ENCODE measurements at regions not wholly inside any gene's neighbourhood (a gene's known extent, or its start where the extent isn't known, plus 50 kb on each side); places are given as distances from the start of the nearest gene placed in this dataset.

DNA sequence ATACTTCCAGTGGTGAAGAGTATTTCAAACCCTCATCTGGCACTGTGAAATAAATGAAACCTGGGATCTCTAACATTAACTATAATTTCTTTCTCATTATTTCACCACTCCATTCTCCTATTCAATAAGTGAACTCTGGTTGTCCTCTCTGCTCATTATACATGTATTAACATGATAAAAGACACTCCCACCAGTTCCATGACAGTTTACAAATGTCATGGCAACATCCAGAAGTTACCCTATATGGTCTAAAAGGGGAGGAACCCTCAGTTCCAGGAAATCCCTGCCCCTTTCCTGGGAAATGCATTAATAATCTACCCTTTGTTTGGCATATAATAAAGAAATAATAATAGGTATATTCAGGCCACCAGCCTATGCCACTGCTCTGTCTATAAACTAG lies 62.7 kb upstream of the BRINP3 start:
- H3K9me3 ChIP-seq (ENCODE audit: control insufficient read depth, insufficient read depth, low read depth, low read length) = no peaks in the 10 kb centered on the region
- no peaks in the 10 kb centered on the region for H3K4me1 ChIP-seq (ENCODE audit: control insufficient read depth, extremely low read depth, insufficient read depth, low read length)
- no peak overlapping the region for H3K4me2 ChIP-seq (ENCODE audit: extremely low read depth, insufficient read depth, low read length)
- no peak overlapping the region for H3K27ac ChIP-seq (ENCODE audit: insufficient read depth, low read length)
- H3K27me3 ChIP-seq (ENCODE audit: control insufficient read depth, insufficient read depth, low read length) = no peaks in the 10 kb centered on the region
- H3K36me3 ChIP-seq (ENCODE audit: control insufficient read depth, insufficient read depth, low read length) = no peaks in the 10 kb centered on the region
- no peaks in the 10 kb centered on the region for H4K20me1 ChIP-seq (ENCODE audit: control insufficient read depth, extremely low read depth, insufficient read depth, low read length)
- H2AFZ ChIP-seq (ENCODE audit: low read length) = no peak overlapping the region
- H3K4me3 ChIP-seq (replicated peaks in 1 of 4; ENCODE audit: control extremely low read depth in 1 of 4, insufficient read depth in 1 of 4, low read depth in 3 of 4, low read length in 4 of 4) = no peak overlapping the region
- no peak for DNase-seq (ENCODE audit: low read depth in 2 of 2)
- TF ChIP-seq EZH2 (IDR thresholded peaks at IDR 0.05; ENCODE audit: low read length, missing control alignments) (no peak), CTCF (conservative IDR thresholded peaks at IDR 0.05 in 1 of 2, IDR thresholded peaks at IDR 0.05 in 1 of 2; ENCODE audit: low read depth in 1 of 2, low read length in 2 of 2) (no peak)
- no peaks in the 10 kb centered on the region for H3K79me2 ChIP-seq (ENCODE audit: control insufficient read depth, insufficient read depth, low read length)
- no peak overlapping the region for H3K9ac ChIP-seq (ENCODE audit: insufficient read depth, low read length)

DNA sequence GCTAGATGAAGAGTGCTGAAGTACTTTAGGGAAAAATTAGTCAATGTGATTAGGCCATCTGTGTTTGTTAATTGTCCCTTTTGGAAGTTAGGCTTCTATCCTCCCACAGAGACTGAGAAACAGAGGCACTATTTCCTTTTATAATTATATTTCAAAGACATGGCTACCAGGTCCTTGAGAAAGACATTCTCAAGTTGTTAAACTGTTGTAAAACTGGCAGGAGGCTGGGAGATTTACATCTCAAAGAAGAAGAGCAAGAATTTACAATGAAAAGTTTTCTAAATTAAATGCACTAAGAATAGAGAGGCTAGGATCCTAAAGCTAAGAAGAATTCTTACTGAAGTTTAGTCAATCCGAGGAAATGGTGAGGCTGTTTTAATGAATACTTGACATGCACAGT lies 74.0 kb upstream of the BRINP3 start:
- Histone ChIP-seq H3K4me2 (ENCODE audit: extremely low read depth, insufficient read depth, low read length) (no peak overlapping the region), H3K4me1 (ENCODE audit: control insufficient read depth, extremely low read depth, insufficient read depth, low read length) (no peaks in the 10 kb centered on the region), H2AFZ (ENCODE audit: low read length) (no peak overlapping the region), H3K36me3 (ENCODE audit: control insufficient read depth, insufficient read depth, low read length) (no peaks in the 10 kb centered on the region), H3K27me3 (ENCODE audit: control insufficient read depth, insufficient read depth, low read length) (no peaks in the 10 kb centered on the region), H4K20me1 (ENCODE audit: control insufficient read depth, extremely low read depth, insufficient read depth, low read length) (no peaks in the 10 kb centered on the region), H3K79me2 (ENCODE audit: control insufficient read depth, insufficient read depth, low read length) (no peaks in the 10 kb centered on the region), H3K27ac (ENCODE audit: insufficient read depth, low read length) (no peak overlapping the region), H3K4me3 (replicated peaks in 1 of 4; ENCODE audit: control extremely low read depth in 1 of 4, insufficient read depth in 1 of 4, low read depth in 3 of 4, low read length in 4 of 4) (no peak overlapping the region), H3K9me3 (ENCODE audit: control insufficient read depth, insufficient read depth, low read depth, low read length) (no peaks in the 10 kb centered on the region), H3K9ac (ENCODE audit: insufficient read depth, low read length) (no peak overlapping the region)
- no peak for DNase-seq (ENCODE audit: low read depth in 2 of 2)
- TF ChIP-seq EZH2 (IDR thresholded peaks at IDR 0.05; ENCODE audit: low read length, missing control alignments) (no peak), CTCF (conservative IDR thresholded peaks at IDR 0.05 in 1 of 2, IDR thresholded peaks at IDR 0.05 in 1 of 2; ENCODE audit: low read depth in 1 of 2, low read length in 2 of 2) (no peak)

- DNase-seq (ENCODE audit: low read depth in 2 of 2) = no peak
- Histone ChIP-seq H3K4me1 (ENCODE audit: control insufficient read depth, extremely low read depth, insufficient read depth, low read length) (no peaks in the 10 kb centered on the region), H2AFZ (ENCODE audit: low read length) (no peak overlapping the region), H3K36me3 (ENCODE audit: control insufficient read depth, insufficient read depth, low read length) (no peaks in the 10 kb centered on the region), H3K9ac (ENCODE audit: insufficient read depth, low read length) (no peak overlapping the region), H3K9me3 (ENCODE audit: control insufficient read depth, insufficient read depth, low read depth, low read length) (no peaks in the 10 kb centered on the region), H3K79me2 (ENCODE audit: control insufficient read depth, insufficient read depth, low read length) (no peaks in the 10 kb centered on the region), H4K20me1 (ENCODE audit: control insufficient read depth, extremely low read depth, insufficient read depth, low read length) (no peaks in the 10 kb centered on the region), H3K27me3 (ENCODE audit: control insufficient read depth, insufficient read depth, low read length) (no peaks in the 10 kb centered on the region), H3K4me2 (ENCODE audit: extremely low read depth, insufficient read depth, low read length) (no peak overlapping the region), H3K27ac (ENCODE audit: insufficient read depth, low read length) (no peak overlapping the region), H3K4me3 (replicated peaks in 1 of 4; ENCODE audit: control extremely low read depth in 1 of 4, insufficient read depth in 1 of 4, low read depth in 3 of 4, low read length in 4 of 4) (no peak overlapping the region)
- TF ChIP-seq CTCF (conservative IDR thresholded peaks at IDR 0.05 in 1 of 2, IDR thresholded peaks at IDR 0.05 in 1 of 2; ENCODE audit: low read depth in 1 of 2, low read length in 2 of 2) = no peak
- TF ChIP-seq EZH2 (IDR thresholded peaks at IDR 0.05; ENCODE audit: low read length, missing control alignments) = no peak
These were observed 82.6 kb upstream of the BRINP3 start for GRCh38 chr1:190560161-190560681.

All from fibroblast of lung (primary cell).